K562 (cell line): ENCODE measurements at regions not wholly inside any gene's neighbourhood (a gene's known extent, or its start where the extent isn't known, plus 50 kb on each side); places are given as distances from the start of the nearest gene placed in this dataset.

Source experiments
- ATAC-seq: fragments of 200-7000 bp; cut with Tn5 transposase; 3 replicates; pipeline ENCODE4 v1.9.1; 2020; ENCODE audit warnings: moderate library complexity
- BruUV-seq: library from RNA; stranded (reverse); fragments of 400-500 nt; replicated peaks from 2 replicates; lab custom pipeline; 2021; lab: Mats Ljungman, UMichigan
- CTCF ChIA-PET: fragments of 300-600 bp; formaldehyde crosslinking; extraction: SDS; loops from one replicate; lab custom pipeline; 2021; ENCODE audit warnings: low intra/inter-chr PET ratio; lab: Yijun Ruan, JAX
- POLR2A ChIA-PET: fragments of 300-600, 350-650 bp; sonication (Branson Sonifier 250); formaldehyde crosslinking; extraction: SDS; loops from one replicate; lab custom pipeline; 2021; ENCODE audit warnings: antibody characterized with exemption, inconsistent platforms; lab: Yijun Ruan, JAX
- DNase-seq, 4 experiments: peaks; one replicate each; pipeline versions ENCODE4 v3.0.0 to v3.0.0-alpha.2; 2011 to 2018; ENCODE audit warnings: low spot score in 3 of 4, mixed read lengths in 3 of 4; ENCODE audit errors: extremely low read depth in 1 of 4
- FAIRE-seq: peaks from 2 replicates; lab custom pipeline; 2011; peaks lifted over from hg19 to GRCh38; lab: Jason Lieb, UNC
- H2AFZ ChIP-seq: 2 replicates; pipeline ENCODE4 v1.6.0; 2011; ENCODE audit warnings: low read depth, low read length, control low read depth, inconsistent platforms
- H3K27ac ChIP-seq: fragments of 200-600 bp; 3 replicates; pipeline ENCODE4 v1.8.0; 2011; ENCODE audit warnings: low read depth, mild to moderate bottlenecking, control low read depth, inconsistent platforms, low read length, moderate library complexity, mixed read lengths; ENCODE audit errors: extremely low read depth
- H3K27me3 ChIP-seq, 2 experiments: fragments of 300-600 bp in 1 of 2; 2 replicates in 1 of 2; 3 replicates in 1 of 2; pipeline versions ENCODE4 v1.6.0 to v1.8.0; 2011; ENCODE audit warnings: inconsistent platforms in 2 of 2, low read length in 2 of 2, mild to moderate bottlenecking in 1 of 2, mixed read lengths in 1 of 2, moderate library complexity in 1 of 2; ENCODE audit not compliant: control insufficient read depth in 2 of 2, insufficient read depth in 2 of 2
- H3K36me3 ChIP-seq: fragments of 300-600 bp; 3 replicates; pipeline ENCODE4 v1.8.0; 2011; ENCODE audit warnings: mild to moderate bottlenecking, low read length, inconsistent platforms; ENCODE audit not compliant: control insufficient read depth, insufficient read depth
- H3K4me1 ChIP-seq, 2 experiments: fragments of 200-600 bp in 1 of 2; replicated peaks in 1 of 2; 2 replicates in 1 of 2; 3 replicates in 1 of 2; pipeline versions ENCODE4 v1.5.1 to v1.8.0; 2011; ENCODE audit warnings: inconsistent platforms in 2 of 2, low read length in 2 of 2, mild to moderate bottlenecking in 1 of 2, mixed read lengths in 1 of 2, moderate library complexity in 1 of 2; ENCODE audit not compliant: control insufficient read depth in 2 of 2, insufficient read depth in 2 of 2
- H3K4me2 ChIP-seq: 2 replicates; pipeline ENCODE4 v1.6.1; 2011; ENCODE audit warnings: low read length, control low read depth, inconsistent platforms, mixed read lengths; ENCODE audit not compliant: insufficient read depth
- H3K4me3 ChIP-seq: fragments of 200-600 bp; sonication (generic), shearing (Covaris generic); 2 replicates; pipeline ENCODE4 v1.5.1; 2016; ENCODE audit warnings: control low read depth, inconsistent platforms
- H3K79me2 ChIP-seq: fragments of 200-600 bp; 3 replicates; pipeline ENCODE4 v1.8.0; 2011; ENCODE audit warnings: low read length, inconsistent platforms; ENCODE audit not compliant: control insufficient read depth, insufficient read depth
- H3K9ac ChIP-seq, 2 experiments: 2 replicates each; pipeline versions ENCODE4 v1.6.0 to v1.6.1; 2011; ENCODE audit warnings: low read depth in 2 of 2, low read length in 2 of 2, control low read depth in 1 of 2, inconsistent platforms in 1 of 2, mild to moderate bottlenecking in 1 of 2, mixed read lengths in 1 of 2; ENCODE audit not compliant: insufficient read depth in 1 of 2
- H3K9me1 ChIP-seq: one replicate; pipeline ENCODE4 v1.6.0; 2011; ENCODE audit warnings: inconsistent platforms, mild to moderate bottlenecking, low read length, moderate library complexity; ENCODE audit not compliant: control insufficient read depth, insufficient read depth
- H3K9me3 ChIP-seq: replicated peaks from 2 replicates; pipeline ENCODE4 v1.5.1; 2011; ENCODE audit warnings: low read depth, low read length, inconsistent platforms; ENCODE audit not compliant: control insufficient read depth, insufficient read depth
- H4K20me1 ChIP-seq: replicated peaks from 2 replicates; pipeline ENCODE4 v1.6.1; 2011; ENCODE audit warnings: low read length, inconsistent platforms, mixed read lengths; ENCODE audit not compliant: control insufficient read depth, insufficient read depth
- CAMTA2 ChIP-seq: fragments of 250-450 bp; sonication (Bioruptor Pico); conservative IDR thresholded peaks from 2 replicates; pipeline ENCODE4 v1.5.1; 2022
- CREB1 ChIP-seq, 2 experiments: sonication (generic) in 1 of 2; formaldehyde crosslinking in 1 of 2; IDR thresholded peaks; 2 replicates each; pipeline versions ENCODE4 v1.6.1 to v1.8.0; 2012 to 2022; ENCODE audit warnings: inconsistent platforms in 1 of 2, mild to moderate bottlenecking in 1 of 2, missing genetic modification reagents in 1 of 2, moderate library complexity in 1 of 2
- ILF3 ChIP-seq: fragments of 450-650 bp; IDR thresholded peaks from 2 replicates; pipeline ENCODE4 v1.6.1; 2018; ENCODE audit warnings: antibody characterized with exemption, mild to moderate bottlenecking, moderate library complexity, borderline replicate concordance
- KDM5B ChIP-seq: fragments of 200-600 bp; sonication (generic); IDR thresholded peaks from 2 replicates; pipeline ENCODE4 v1.6.1; 2012; ENCODE audit warnings: low read depth, mild to moderate bottlenecking, moderate library complexity, low read length, control low read depth, inconsistent platforms; ENCODE audit not compliant: insufficient replicate concordance
- NCOA1 ChIP-seq: fragments of 450-650 bp; IDR thresholded peaks from 2 replicates; pipeline ENCODE4 v1.6.1; 2016; ENCODE audit warnings: low read depth
- SMARCC2 ChIP-seq: fragments of 450-650 bp; IDR thresholded peaks from 2 replicates; pipeline ENCODE4 v1.6.1; 2017; ENCODE audit warnings: antibody characterized with exemption, moderate library complexity, mild to moderate bottlenecking, low read depth
- TEAD2 ChIP-seq: fragments of 450-650 bp; IDR thresholded peaks from 2 replicates; pipeline ENCODE4 v1.6.1; 2016; ENCODE audit warnings: missing genetic modification characterization, control low read depth, missing compliant biosample characterization
- ZNF133 ChIP-seq: fragments of 250-450 bp; sonication (Bioruptor Pico); IDR thresholded peaks from 2 replicates; pipeline ENCODE4 v1.4.0; 2020; ENCODE audit warnings: mild to moderate bottlenecking
- ZNF398 ChIP-seq: fragments of 250-450 bp; sonication (Bioruptor Pico); IDR thresholded peaks from 2 replicates; pipeline ENCODE4 v1.8.0; 2021; ENCODE audit warnings: moderate library complexity, mild to moderate bottlenecking, inconsistent platforms
- WGBS: fragments of 100-300 bp; shearing (Covaris generic); methylation state at CpG from one replicate; pipeline ENCODE4 v1.1.6; 2016; ENCODE audit warnings: low coverage, mixed read lengths; ENCODE audit not compliant: insufficient coverage; ENCODE audit errors: missing lambda C conversion rate; 5-methylcytosine and 5-hydroxymethylcytosine counted together
- in situ Hi-C: fragments of 300-500 bp; cut with MboI; formaldehyde crosslinking; loops from 4 replicates; pipeline ENCODE4 v1.15.0; 2018; ENCODE audit warnings: inconsistent platforms, mixed read lengths
- intact Hi-C: fragments of 100-400 bp; cut with micrococcal nuclease; formaldehyde crosslinking; loops from 2 replicates; pipeline ENCODE4 v1.14.2; 2022
- TF ChIP-seq, protein P1 (sequence below): fragments of 250-450 bp; sonication (Bioruptor Pico); IDR thresholded peaks from 2 replicates; pipeline ENCODE4 v1.4.0; 2020; ENCODE audit warnings: mild to moderate bottlenecking, moderate library complexity
- TF ChIP-seq, protein P2 (sequence below): fragments of 250-450 bp; sonication (Bioruptor Pico); IDR thresholded peaks from 2 replicates; pipeline ENCODE4 v1.8.0; 2021; ENCODE audit warnings: borderline replicate concordance, mild to moderate bottlenecking, moderate library complexity; ENCODE audit not compliant: poor library complexity, severe bottlenecking

- TF ChIP-seq, protein P1, sequence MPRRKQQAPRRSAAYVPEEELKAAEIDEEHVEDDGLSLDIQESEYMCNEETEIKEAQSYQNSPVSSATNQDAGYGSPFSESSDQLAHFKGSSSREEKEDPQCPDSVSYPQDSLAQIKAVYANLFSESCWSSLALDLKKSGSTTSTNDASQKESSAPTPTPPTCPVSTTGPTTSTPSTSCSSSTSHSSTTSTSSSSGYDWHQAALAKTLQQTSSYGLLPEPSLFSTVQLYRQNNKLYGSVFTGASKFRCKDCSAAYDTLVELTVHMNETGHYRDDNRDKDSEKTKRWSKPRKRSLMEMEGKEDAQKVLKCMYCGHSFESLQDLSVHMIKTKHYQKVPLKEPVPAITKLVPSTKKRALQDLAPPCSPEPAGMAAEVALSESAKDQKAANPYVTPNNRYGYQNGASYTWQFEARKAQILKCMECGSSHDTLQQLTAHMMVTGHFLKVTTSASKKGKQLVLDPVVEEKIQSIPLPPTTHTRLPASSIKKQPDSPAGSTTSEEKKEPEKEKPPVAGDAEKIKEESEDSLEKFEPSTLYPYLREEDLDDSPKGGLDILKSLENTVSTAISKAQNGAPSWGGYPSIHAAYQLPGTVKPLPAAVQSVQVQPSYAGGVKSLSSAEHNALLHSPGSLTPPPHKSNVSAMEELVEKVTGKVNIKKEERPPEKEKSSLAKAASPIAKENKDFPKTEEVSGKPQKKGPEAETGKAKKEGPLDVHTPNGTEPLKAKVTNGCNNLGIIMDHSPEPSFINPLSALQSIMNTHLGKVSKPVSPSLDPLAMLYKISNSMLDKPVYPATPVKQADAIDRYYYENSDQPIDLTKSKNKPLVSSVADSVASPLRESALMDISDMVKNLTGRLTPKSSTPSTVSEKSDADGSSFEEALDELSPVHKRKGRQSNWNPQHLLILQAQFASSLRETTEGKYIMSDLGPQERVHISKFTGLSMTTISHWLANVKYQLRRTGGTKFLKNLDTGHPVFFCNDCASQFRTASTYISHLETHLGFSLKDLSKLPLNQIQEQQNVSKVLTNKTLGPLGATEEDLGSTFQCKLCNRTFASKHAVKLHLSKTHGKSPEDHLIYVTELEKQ (CRISPR knock-in tag): no peak
- TF ChIP-seq CREB1 (IDR thresholded peaks at IDR 0.05) (no peak), CREB1 (CRISPR knock-in tag; IDR thresholded peaks at IDR 0.05) (no peak)
These were observed 375.9 kb upstream of the PTCHD4 start (continued) for GRCh38 chr6:48486876-48487275.

- no peaks in the 10 kb centered on the region for H3K9me3 ChIP-seq
- WGBS: 3% methylated on average over 3 of the region's 3 CpGs
- POLR2A ChIA-PET: no interaction called here
- TF ChIP-seq TEAD2 (tag) (no peak), NCOA1 (no peak), CAMTA2 (CRISPR knock-in tag) (no peak), KDM5B (no peak), ZNF133 (no peak), ZNF398 (no peak), ILF3 (no peak), SMARCC2 (no peak)
- TF ChIP-seq, protein P2, sequence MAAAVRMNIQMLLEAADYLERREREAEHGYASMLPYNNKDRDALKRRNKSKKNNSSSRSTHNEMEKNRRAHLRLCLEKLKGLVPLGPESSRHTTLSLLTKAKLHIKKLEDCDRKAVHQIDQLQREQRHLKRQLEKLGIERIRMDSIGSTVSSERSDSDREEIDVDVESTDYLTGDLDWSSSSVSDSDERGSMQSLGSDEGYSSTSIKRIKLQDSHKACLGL: no peak
- H3K4me3 ChIP-seq: no peak overlapping the region
- no peaks in the 10 kb centered on the region for H3K9me1 ChIP-seq
- CTCF ChIA-PET: no interaction called here
- ATAC-seq (no peak), FAIRE-seq (no peak), DNase-seq (no peak)
- H4K20me1 ChIP-seq: no peaks in the 10 kb centered on the region
- no TSS peak for BruUV-seq
- H3K9ac ChIP-seq: no peak overlapping the region
- H3K36me3 ChIP-seq: no peaks in the 10 kb centered on the region
- intact Hi-C loops (no loop called here), in situ Hi-C loops (no loop called here)
- no peak overlapping the region for H2AFZ ChIP-seq
- no peaks in the 10 kb centered on the region for H3K79me2 ChIP-seq
- H3K27me3 ChIP-seq: no peaks in the 10 kb centered on the region
- no peak overlapping the region for H3K4me2 ChIP-seq
- H3K27ac ChIP-seq: no peak overlapping the region
- H3K4me1 ChIP-seq: no peaks in the 10 kb centered on the region
These were observed 375.4 kb upstream of the PTCHD4 start for GRCh38 chr6:48486373-48486772.
